GM12892 (cell line): ENCODE measurements at regions not wholly inside any gene's neighbourhood (a gene's known extent, or its start where the extent isn't known, plus 50 kb on each side); places are given as distances from the start of the nearest gene placed in this dataset.

Source experiments
- DNase-seq: peaks from one replicate; pipeline ENCODE4 v3.0.0; 2011; ENCODE audit not compliant: insufficient read length
- FAIRE-seq: peaks from 2 replicates; lab custom pipeline; 2011; peaks lifted over from hg19 to GRCh38; lab: Jason Lieb, UNC
- POLR2A ChIP-seq: IDR thresholded peaks from 2 replicates; pipeline ENCODE4 v1.6.1; 2011; ENCODE audit warnings: low read depth, low read length, control low read depth
- POLR2AphosphoS5 ChIP-seq: IDR thresholded peaks from 2 replicates; pipeline ENCODE4 v1.6.1; 2011; ENCODE audit warnings: low read depth, low read length, control low read depth
- TAF1 ChIP-seq: IDR thresholded peaks from 2 replicates; pipeline ENCODE4 v1.6.1; 2011; ENCODE audit warnings: low read depth, mild to moderate bottlenecking, control low read depth, low read length, borderline replicate concordance

DNA sequence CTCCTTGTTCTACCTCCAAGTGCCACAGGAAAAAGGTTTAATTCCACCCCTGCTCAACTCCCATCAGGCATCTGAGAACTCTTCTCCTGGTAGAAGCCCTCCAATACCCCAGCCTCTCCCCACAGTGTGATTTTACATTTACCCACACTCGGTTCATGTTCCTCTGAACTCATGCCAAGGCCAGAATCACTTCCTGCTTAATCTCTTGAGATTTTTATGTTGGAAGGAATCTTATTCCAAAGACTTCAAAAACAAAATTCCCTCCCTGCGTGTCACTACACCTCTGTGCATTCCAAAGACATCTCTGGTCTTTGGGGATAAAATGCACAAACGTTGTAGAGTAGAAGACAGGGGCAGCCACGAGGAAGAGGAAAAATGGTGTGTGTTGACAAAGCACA, 186.8 kb downstream of the ACTL7B start:
- no peak for DNase-seq
- no peak for FAIRE-seq
- TF ChIP-seq TAF1: no peak
- no peak for TF ChIP-seq POLR2AphosphoS5
- no peak for TF ChIP-seq POLR2A

GRCh38 chr9:108668191-108668937, 187.4 kb downstream of the ACTL7B start:
- FAIRE-seq (no peak), DNase-seq (no peak)
- TF ChIP-seq TAF1: no peak
- no peak for TF ChIP-seq POLR2AphosphoS5
- TF ChIP-seq POLR2A: no peak

DNA sequence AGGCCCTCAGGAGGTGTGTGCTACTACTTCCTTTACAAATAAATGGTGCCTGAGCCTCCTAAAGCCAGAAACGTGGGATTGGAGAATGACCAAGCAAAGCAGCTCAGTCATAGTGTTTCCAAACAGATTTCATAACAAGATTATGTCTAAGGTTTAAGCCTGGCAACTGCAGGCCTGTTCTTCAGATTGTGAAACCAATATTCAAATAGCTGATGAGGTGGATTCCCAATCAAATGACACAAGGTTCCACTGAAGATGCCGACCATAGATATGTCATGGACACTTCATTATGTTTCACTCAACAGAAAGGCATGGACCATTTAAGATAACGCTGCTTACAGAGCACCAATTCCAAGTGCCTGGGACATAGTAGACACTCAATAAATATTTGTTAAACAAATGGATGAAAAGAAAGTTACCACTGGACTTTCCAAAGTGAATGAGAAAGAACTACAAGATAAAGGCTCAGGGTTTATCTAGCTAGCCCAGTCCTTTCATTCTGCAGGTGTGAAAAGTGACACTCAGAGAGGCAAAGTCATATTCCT, 189.5 kb downstream of the ACTL7B start:
- FAIRE-seq (no peak), DNase-seq (no peak)
- TF ChIP-seq POLR2A: no peak
- TF ChIP-seq POLR2AphosphoS5: no peak
- TF ChIP-seq TAF1: no peak

GRCh38 chr9:108665521-108666239, 190.1 kb downstream of the ACTL7B start:
- FAIRE-seq (no peak), DNase-seq (no peak)
- TF ChIP-seq TAF1: no peak
- TF ChIP-seq POLR2AphosphoS5: no peak
- no peak for TF ChIP-seq POLR2A

- no peak for DNase-seq
- TF ChIP-seq POLR2A: no peak
- no peak for TF ChIP-seq TAF1
- no peak for TF ChIP-seq POLR2AphosphoS5
- no peak for FAIRE-seq
These were observed 191.2 kb downstream of the ACTL7B start for GRCh38 chr9:108664309-108665255.

- no peak for TF ChIP-seq POLR2AphosphoS5
- no peak for TF ChIP-seq TAF1
- TF ChIP-seq POLR2A: no peak
- DNase-seq (no peak), FAIRE-seq (no peak)
These were observed 192.4 kb downstream of the ACTL7B start for GRCh38 chr9:108663422-108663821.

GRCh38 chr9:108662956-108663355, 192.8 kb downstream of the ACTL7B start:
- no peak for DNase-seq
- no peak for FAIRE-seq
- no peak for TF ChIP-seq TAF1
- TF ChIP-seq POLR2AphosphoS5: no peak
- TF ChIP-seq POLR2A: no peak

DNA sequence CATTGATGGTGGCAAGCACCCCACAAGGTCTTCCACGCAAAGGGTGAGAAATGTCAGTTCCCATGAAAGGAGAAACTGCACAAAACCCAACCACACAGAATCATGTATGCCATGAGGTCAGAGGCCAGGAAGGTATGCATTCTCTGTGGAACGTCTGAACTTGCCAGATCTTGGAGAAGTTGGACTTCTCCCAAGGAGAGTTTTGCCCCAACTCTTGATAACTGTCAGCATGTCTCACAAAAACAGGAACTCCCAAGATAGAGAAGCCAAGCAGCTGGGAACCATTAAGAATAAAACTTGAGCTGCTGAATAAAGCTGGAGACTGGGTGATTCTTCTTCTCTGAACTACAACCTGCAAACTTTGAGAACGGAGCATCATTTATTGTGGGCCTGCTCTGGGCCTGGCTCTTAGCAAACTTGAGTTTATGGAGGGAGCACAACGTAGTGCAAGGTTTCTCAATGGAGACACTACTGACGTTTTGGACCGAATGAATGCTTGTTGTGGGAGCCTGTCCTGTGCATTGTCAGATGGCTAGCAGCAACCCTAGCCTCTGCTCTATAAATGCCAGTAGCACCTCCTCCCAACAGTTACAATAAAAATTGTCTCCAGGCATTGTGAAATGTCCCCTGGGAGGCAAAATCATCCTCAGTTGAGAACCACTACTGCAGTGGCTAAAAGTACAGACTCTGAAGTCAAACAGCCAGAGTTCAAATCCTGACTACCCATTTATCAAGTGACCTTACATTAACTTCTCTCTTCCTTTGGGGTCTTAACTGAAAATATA, 193.5 kb downstream of the ACTL7B start:
- DNase-seq: no peak
- no peak for TF ChIP-seq POLR2A
- no peak for TF ChIP-seq TAF1
- no peak for TF ChIP-seq POLR2AphosphoS5
- no peak for FAIRE-seq

DNA sequence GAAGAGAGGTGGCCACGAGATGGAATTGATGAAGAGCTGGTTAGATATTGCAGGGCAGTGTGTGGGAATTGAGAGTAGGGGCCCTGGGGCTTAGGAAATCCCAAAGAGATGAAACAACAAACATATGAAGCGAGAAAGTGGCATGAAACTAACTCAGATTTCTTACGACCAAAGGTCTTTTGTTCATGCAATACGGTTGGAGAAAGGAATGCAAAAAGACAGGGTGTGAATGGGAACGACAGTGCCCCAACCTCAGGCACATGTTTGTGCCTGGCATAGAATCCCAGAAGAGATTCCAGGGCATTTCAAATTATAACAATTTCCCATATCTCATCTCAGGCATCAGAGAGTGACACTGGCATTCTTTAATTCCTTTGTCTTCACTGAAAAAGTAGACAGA, 199.2 kb downstream of the ACTL7B start:
- no peak for TF ChIP-seq POLR2A
- TF ChIP-seq POLR2AphosphoS5: no peak
- TF ChIP-seq TAF1: no peak
- FAIRE-seq (no peak), DNase-seq (no peak)

- DNase-seq (no peak), FAIRE-seq (no peak)
- TF ChIP-seq TAF1 (no peak), POLR2AphosphoS5 (no peak), POLR2A (no peak)
These were observed 200.0 kb downstream of the ACTL7B start for GRCh38 chr9:108655818-108656217.
